MM.1S (cell line): ENCODE measurements at regions not wholly inside any gene's neighbourhood (a gene's known extent, or its start where the extent isn't known, plus 50 kb on each side); places are given as distances from the start of the nearest gene placed in this dataset.

ENCODE experiments used
- CTCF ChIP-seq: fragments of 300-600 bp; sonication (generic); IDR thresholded peaks from 2 replicates; pipeline ENCODE4 v1.5.1; 2016; ENCODE audit warnings: antibody characterized with exemption, low read length, mixed read lengths
- EZH2 ChIP-seq: fragments of 300-600 bp; sonication (generic); optimal IDR thresholded peaks from 2 replicates; pipeline ENCODE3; 2017; ENCODE audit warnings: low read depth, mild to moderate bottlenecking, antibody characterized with exemption, low read length, mixed read lengths
- EZH2phosphoT487 ChIP-seq: fragments of 300-600 bp; sonication (generic); IDR thresholded peaks from 2 replicates; pipeline ENCODE4 v1.6.1; 2018; ENCODE audit warnings: antibody characterized with exemption, low read length

GRCh38 chr7:125386211-125386610 lies 456.6 kb upstream of the POT1 start:
- TF ChIP-seq CTCF (no peak), EZH2 (no peak), EZH2phosphoT487 (no peak)
